Sigmoid colon (tissue), 4 donors: ENCODE measurements at regions not wholly inside any gene's neighbourhood (a gene's known extent, or its start where the extent isn't known, plus 50 kb on each side); places are given as distances from the start of the nearest gene placed in this dataset.

Experiments
- CTCF ChIP-seq, 4 experiments: fragments of 450-650 bp in 3 of 4; fragments of 200-600 bp in 1 of 4; IDR thresholded peaks; one replicate each; pipeline ENCODE4 v1.5.1; 2016 to 2019; ENCODE audit warnings: antibody characterized with exemption in 4 of 4, mild to moderate bottlenecking in 3 of 4, moderate library complexity in 2 of 4
- POLR2A ChIP-seq, 2 donors: fragments of 450-650 bp; IDR thresholded peaks; one replicate each; pipeline ENCODE4 v1.6.1; 2016; ENCODE audit warnings: antibody characterized with exemption in 2 of 2, mild to moderate bottlenecking in 2 of 2, moderate library complexity in 2 of 2
- POLR2AphosphoS5 ChIP-seq, 4 donors: sonication (generic); formaldehyde crosslinking; IDR thresholded peaks; one replicate each; pipeline ENCODE4 v1.6.1; 2017; ENCODE audit warnings: antibody characterized with exemption in 4 of 4

- no peak for TF ChIP-seq CTCF (IDR thresholded peaks at IDR 0.05)
- TF ChIP-seq POLR2A (IDR thresholded peaks at IDR 0.05), result no peak
- TF ChIP-seq POLR2AphosphoS5 (IDR thresholded peaks at IDR 0.05), result no peak
These were observed 62.0 kb upstream of the RNF32 start for GRCh38 chr7:156578578-156578940.
